ENCODE measurements at regions not wholly inside any gene's neighbourhood (a gene's known extent, or its start where the extent isn't known, plus 50 kb on each side); places are given as distances from the start of the nearest gene placed in this dataset.

GRCh38 chr3:59563966-59564365 is 514.1 kb upstream of the CFAP20DC start:
- intact Hi-C loops (cut with DNase I) = no loop called here
- Histone ChIP-seq H3K27ac (no peak overlapping the region), H3K4me3 (no peak overlapping the region), H3K36me3 (no peaks in the 10 kb centered on the region), H3K27me3 (replicated peaks; ENCODE audit: insufficient read depth) (no peaks in the 10 kb centered on the region), H3K9me3 (no peaks in the 10 kb centered on the region), H3K4me1 (replicated peaks) (no peaks in the 10 kb centered on the region)
- WGBS = 87% methylated on average over 1 of the region's 1 CpG
- no peak for TF ChIP-seq POLR2AphosphoS5 (IDR thresholded peaks at IDR 0.05)
- TF ChIP-seq POLR2A (IDR thresholded peaks at IDR 0.05) = no peak
- no peak for TF ChIP-seq CTCF (IDR thresholded peaks at IDR 0.05)
- no peak for DNase-seq (ENCODE audit: low spot score)

GRCh38 chr3:59563072-59563605 is 513.3 kb upstream of the CFAP20DC start:
- intact Hi-C loops (cut with DNase I) = no loop called here
- H3K4me1 ChIP-seq (replicated peaks) = no peaks in the 10 kb centered on the region
- no peak overlapping the region for H3K27ac ChIP-seq
- H3K36me3 ChIP-seq = no peaks in the 10 kb centered on the region
- H3K27me3 ChIP-seq (replicated peaks; ENCODE audit: insufficient read depth) = no peaks in the 10 kb centered on the region
- no peak for TF ChIP-seq POLR2AphosphoS5 (IDR thresholded peaks at IDR 0.05)
- no peak for TF ChIP-seq POLR2A (IDR thresholded peaks at IDR 0.05)
- TF ChIP-seq CTCF (IDR thresholded peaks at IDR 0.05) = no peak
- no peak for DNase-seq (ENCODE audit: low spot score)
- no peaks in the 10 kb centered on the region for H3K9me3 ChIP-seq
- no peak overlapping the region for H3K4me3 ChIP-seq
- WGBS = 98% methylated on average over 4 of the region's 4 CpGs

GRCh38 chr3:59559721-59560435 is 510.1 kb upstream of the CFAP20DC start:
- no peaks in the 10 kb centered on the region for H3K9me3 ChIP-seq
- no peak overlapping the region for H3K4me3 ChIP-seq
- 89% methylated on average over 4 of the region's 4 CpGs for WGBS
- intact Hi-C loops (cut with DNase I) = no loop called here
- DNase-seq (ENCODE audit: low spot score) = no peak
- H3K4me1 ChIP-seq (replicated peaks) = no peaks in the 10 kb centered on the region
- TF ChIP-seq POLR2AphosphoS5 (IDR thresholded peaks at IDR 0.05) (no peak), POLR2A (IDR thresholded peaks at IDR 0.05) (no peak), CTCF (IDR thresholded peaks at IDR 0.05) (no peak)
- no peaks in the 10 kb centered on the region for H3K36me3 ChIP-seq
- H3K27me3 ChIP-seq (replicated peaks; ENCODE audit: insufficient read depth) = no peaks in the 10 kb centered on the region
- H3K27ac ChIP-seq = no peak overlapping the region

- Histone ChIP-seq H3K36me3 (no peaks in the 10 kb centered on the region), H3K27ac (no peak overlapping the region), H3K4me1 (replicated peaks) (no peaks in the 10 kb centered on the region), H3K9me3 (no peaks in the 10 kb centered on the region), H3K4me3 (no peak overlapping the region), H3K27me3 (replicated peaks; ENCODE audit: insufficient read depth) (no peaks in the 10 kb centered on the region)
- TF ChIP-seq CTCF (IDR thresholded peaks at IDR 0.05) (no peak), POLR2A (IDR thresholded peaks at IDR 0.05) (no peak), POLR2AphosphoS5 (IDR thresholded peaks at IDR 0.05) (no peak)
- intact Hi-C loops (cut with DNase I) = no loop called here
- WGBS = 15% methylated on average over 1 of the region's 1 CpG
- no peak for DNase-seq (ENCODE audit: low spot score)
Observed at GRCh38 chr3:59558906-59559720, 509.3 kb upstream of the CFAP20DC start.
